Activated CD4-positive, alpha-beta memory T cell treated with anti-CD3 and anti-CD28 coated beads for 36 hours (primary cell): ENCODE measurements at regions not wholly inside any gene's neighbourhood (a gene's known extent, or its start where the extent isn't known, plus 50 kb on each side); places are given as distances from the start of the nearest gene placed in this dataset.
"Not testable (repeated sequence)": the region's sequence is repeated elsewhere in the genome, so short reads cannot be mapped to it uniquely, and the experiment has no call there.

ENCODE experiments used
- CTCF ChIA-PET: fragments of 350-600 bp; sonication (Branson Sonifier 250); formaldehyde crosslinking; loops from one replicate; lab custom pipeline; 2021; ENCODE audit warnings: antibody characterized with exemption, inconsistent platforms; lab: Charles Lee
- POLR2A ChIA-PET: fragments of 350-600 bp; sonication (Branson Sonifier 250); formaldehyde crosslinking; loops from one replicate; lab custom pipeline; 2021; ENCODE audit warnings: antibody characterized with exemption; lab: Charles Lee
- DNase-seq: peaks from one replicate; pipeline ENCODE4 v3.0.0-alpha.2; 2020
- H3K27ac Mint-ChIP-seq: one replicate; pipeline ENCODE4 v1.8.0; 2021; ENCODE audit warnings: mixed read lengths
- H3K27me3 Mint-ChIP-seq: one replicate; pipeline ENCODE4 v1.8.0; 2021; ENCODE audit warnings: mixed read lengths
- H3K36me3 Mint-ChIP-seq: one replicate; pipeline ENCODE4 v1.8.0; 2021; ENCODE audit warnings: mixed read lengths
- H3K4me1 Mint-ChIP-seq: one replicate; pipeline ENCODE4 v1.8.0; 2021; ENCODE audit warnings: low read depth, mixed read lengths
- H3K4me3 Mint-ChIP-seq: one replicate; pipeline ENCODE4 v1.8.0; 2021; ENCODE audit warnings: mild to moderate bottlenecking, mixed read lengths
- H3K9me3 Mint-ChIP-seq: one replicate; pipeline ENCODE4 v1.8.0; 2021; ENCODE audit warnings: mixed read lengths
- intact Hi-C: fragments of 100-400 bp; cut with micrococcal nuclease; formaldehyde crosslinking; loops from one replicate; pipeline ENCODE4 v1.15.1; 2023

- ChIA-PET CTCF (no interaction called here), POLR2A (no interaction called here)
- H3K9me3 Mint-ChIP-seq = no peaks in the 10 kb centered on the region
- intact Hi-C loops = no loop called here
- peaks cover 9% of the 10 kb centered on the region for H3K27me3 Mint-ChIP-seq
- no peaks in the 10 kb centered on the region for H3K4me1 Mint-ChIP-seq
- no peak overlapping the region for H3K27ac Mint-ChIP-seq
- no peak for DNase-seq
- no peaks in the 10 kb centered on the region for H3K36me3 Mint-ChIP-seq
- H3K4me3 Mint-ChIP-seq = no peak overlapping the region
These were observed 55.7 kb upstream of the MRTFB start for GRCh38 chr16:14015461-14015860.

DNA sequence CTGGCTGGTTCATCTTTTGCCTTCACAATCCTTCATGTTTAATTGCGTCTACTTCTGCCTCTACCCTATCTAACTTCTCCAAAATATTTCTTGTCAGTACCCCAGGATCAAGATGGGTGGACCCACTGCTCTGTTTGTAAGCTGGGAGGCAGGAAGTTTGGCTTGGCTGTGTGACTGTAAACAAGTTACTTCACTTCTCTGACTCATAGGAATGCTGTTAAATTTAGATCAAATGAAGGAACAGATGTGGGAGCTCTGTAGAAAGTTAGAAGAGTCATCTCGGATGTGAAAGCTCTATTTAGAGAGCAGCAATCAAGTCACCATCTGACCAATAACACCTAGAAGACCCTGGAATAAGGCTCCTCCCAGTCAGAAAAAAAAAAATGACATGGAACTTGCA is 55.2 kb upstream of the MRTFB start:
- H3K27me3 Mint-ChIP-seq = peaks cover 9% of the 10 kb centered on the region
- no peaks in the 10 kb centered on the region for H3K4me1 Mint-ChIP-seq
- no peak overlapping the region for H3K27ac Mint-ChIP-seq
- no peaks in the 10 kb centered on the region for H3K9me3 Mint-ChIP-seq
- no peaks in the 10 kb centered on the region for H3K36me3 Mint-ChIP-seq
- ChIA-PET POLR2A (no interaction called here), CTCF (no interaction called here)
- no peak overlapping the region for H3K4me3 Mint-ChIP-seq
- intact Hi-C loops = no loop called here
- no peak for DNase-seq

DNA sequence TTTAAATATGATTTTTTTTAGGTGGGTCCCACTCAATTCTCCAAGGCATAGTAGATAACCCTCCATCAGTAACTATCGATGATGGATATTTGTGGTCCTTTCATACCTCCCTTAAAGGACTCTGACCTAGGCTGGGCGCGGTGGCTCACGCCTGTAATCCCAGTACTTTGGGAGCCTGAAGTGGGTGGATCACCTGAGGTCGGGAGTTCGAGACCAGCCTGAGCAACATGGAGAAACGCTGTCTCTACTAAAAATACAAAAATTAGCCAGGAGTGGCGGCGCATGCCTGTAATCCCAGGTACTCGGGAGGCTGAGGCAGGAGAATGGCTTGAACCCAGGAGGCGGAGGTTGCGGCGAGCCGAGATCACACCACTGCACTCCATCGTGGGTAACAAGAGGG is 54.8 kb upstream of the MRTFB start:
- H3K27ac Mint-ChIP-seq, intact Hi-C loops, DNase-seq, H3K27me3 Mint-ChIP-seq, CTCF ChIA-PET, H3K4me3 Mint-ChIP-seq, H3K4me1 Mint-ChIP-seq, POLR2A ChIA-PET, H3K9me3 Mint-ChIP-seq, H3K36me3 Mint-ChIP-seq: not testable (repeated sequence)

DNA sequence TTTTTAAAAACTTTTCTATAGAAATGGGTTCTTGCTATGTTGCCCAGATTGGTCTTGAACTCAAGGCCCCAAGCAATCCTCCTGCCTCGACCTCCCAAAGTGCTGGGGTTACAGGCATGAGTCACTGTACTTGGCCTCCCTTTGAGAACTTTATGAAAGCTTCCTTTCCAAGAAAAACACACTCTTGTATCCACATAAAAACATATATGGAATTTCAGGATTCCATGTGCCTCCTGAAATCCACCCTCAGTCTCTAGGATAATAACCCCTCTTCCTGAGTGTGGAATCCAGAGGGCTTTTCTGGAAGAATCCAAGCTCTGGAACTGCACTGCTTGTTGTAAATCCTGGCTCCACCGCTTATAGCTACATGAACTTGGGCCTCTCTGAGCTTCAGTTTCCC is 53.2 kb upstream of the MRTFB start:
- H3K4me3 Mint-ChIP-seq = no peak overlapping the region
- intact Hi-C loops = no loop called here
- no peaks in the 10 kb centered on the region for H3K36me3 Mint-ChIP-seq
- H3K9me3 Mint-ChIP-seq = no peaks in the 10 kb centered on the region
- peaks cover 6% of the 10 kb centered on the region for H3K27me3 Mint-ChIP-seq
- POLR2A ChIA-PET = no interaction called here
- no peak overlapping the region for H3K27ac Mint-ChIP-seq
- no peaks in the 10 kb centered on the region for H3K4me1 Mint-ChIP-seq
- DNase-seq = no peak
- CTCF ChIA-PET = no interaction called here

GRCh38 chr16:14018851-14019250 is 52.3 kb upstream of the MRTFB start:
- Mint-ChIP-seq H3K36me3 (no peaks in the 10 kb centered on the region), H3K27ac (no peak overlapping the region), H3K9me3 (no peaks in the 10 kb centered on the region), H3K27me3 (peaks cover 6% of the 10 kb centered on the region), H3K4me3 (no peak overlapping the region), H3K4me1 (no peaks in the 10 kb centered on the region)
- intact Hi-C loops = no loop called here
- ChIA-PET POLR2A (no interaction called here), CTCF (interaction anchor here (0.7 to 1.7 kb wide), 2 partner anchors 95 to 99 kb away, joined by 3 to 4 read pairs; partner anchors contain the start of gene ERCC4)
- DNase-seq = no peak

DNA sequence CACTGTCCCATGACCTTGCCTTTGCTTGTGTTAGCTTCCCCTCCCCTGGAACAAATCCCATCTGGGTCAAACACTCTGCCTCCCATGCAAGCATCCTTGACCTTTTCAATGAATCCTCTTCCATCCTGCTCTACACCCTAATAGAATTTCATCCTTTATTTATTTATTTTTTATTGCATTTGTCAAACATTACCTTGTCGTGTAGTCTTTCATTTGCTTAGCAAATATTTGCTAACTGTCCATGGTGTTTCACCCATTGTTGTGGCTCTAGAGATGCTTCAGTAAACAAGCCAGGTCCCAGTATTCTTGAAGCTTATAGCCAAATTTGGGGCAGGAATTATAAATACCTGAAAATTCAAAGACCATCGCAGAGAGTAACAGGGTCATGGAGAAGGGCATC is 51.0 kb upstream of the MRTFB start:
- Mint-ChIP-seq H3K27me3 (peaks cover 9% of the 10 kb centered on the region), H3K27ac (no peak overlapping the region), H3K4me3 (no peak overlapping the region), H3K9me3 (no peaks in the 10 kb centered on the region), H3K4me1 (no peaks in the 10 kb centered on the region), H3K36me3 (no peaks in the 10 kb centered on the region)
- ChIA-PET CTCF (interaction anchor here (1.7 kb wide), 1 partner anchor 96 kb away, joined by 4 read pairs; no protein-coding TSS in a partner anchor), POLR2A (no interaction called here)
- DNase-seq = no peak
- intact Hi-C loops = no loop called here
